GM18519 (cell line): ENCODE measurements at regions not wholly inside any gene's neighbourhood (a gene's known extent, or its start where the extent isn't known, plus 50 kb on each side); places are given as distances from the start of the nearest gene placed in this dataset.

Experiments
- ATAC-seq: cut with Tn5 transposase; IDR thresholded peaks from one replicate; pipeline ENCODE4 v1.9.1; 2021; ENCODE audit warnings: mild to moderate bottlenecking, moderate library complexity; ENCODE audit not compliant: unreplicated experiment, low FRiP score

DNA sequence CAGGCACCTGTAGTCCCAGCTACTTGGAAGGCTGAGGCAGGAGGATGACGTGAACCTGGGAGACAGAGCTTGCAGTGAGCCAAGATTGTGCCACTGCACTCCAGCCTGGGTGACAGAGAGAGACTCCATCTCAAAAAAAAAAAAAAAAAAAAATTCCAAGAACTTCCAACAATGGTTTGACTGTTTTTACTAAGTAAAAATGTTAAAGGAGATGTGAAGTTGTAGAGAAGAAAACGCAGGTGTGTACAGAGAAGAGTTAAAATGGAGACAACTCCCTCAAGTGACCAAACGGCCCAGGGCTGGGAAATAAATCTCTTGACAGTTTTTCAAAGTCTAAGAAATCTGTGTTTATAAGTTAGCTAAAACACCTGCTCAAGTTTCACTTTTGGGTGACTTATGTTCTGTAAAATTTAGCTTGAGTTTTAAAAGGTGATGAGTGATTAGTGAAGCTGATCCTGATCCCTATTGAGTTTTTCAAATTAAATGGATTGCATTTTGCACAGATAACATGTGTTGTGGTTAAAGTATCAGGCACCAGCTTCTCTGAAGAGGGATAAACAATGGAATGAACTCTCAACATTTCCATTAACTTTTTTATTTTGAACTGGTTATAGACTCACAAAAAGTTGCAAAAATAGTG is 255.2 kb upstream of the CD180 start:
- no peak for ATAC-seq

DNA sequence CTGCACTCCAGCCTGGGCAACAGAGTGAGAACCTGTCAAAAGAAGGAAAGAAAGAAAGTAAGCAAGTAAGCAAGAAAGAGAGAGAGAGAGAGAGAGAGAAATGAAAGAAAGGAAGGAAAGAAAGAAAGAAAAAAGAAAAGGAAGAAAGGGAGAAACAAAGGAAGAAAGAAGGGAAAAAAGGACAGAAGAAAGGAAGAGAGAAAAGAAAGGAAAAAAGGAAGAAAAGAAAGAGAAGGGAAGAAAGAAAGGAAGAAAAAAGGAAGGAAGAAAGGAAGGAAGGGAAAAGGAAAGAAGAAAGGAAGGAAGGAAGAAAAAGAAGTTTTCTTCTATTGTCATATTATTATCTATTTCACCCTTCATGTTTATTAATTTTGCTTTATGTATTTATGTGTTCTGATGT is 251.1 kb upstream of the CD180 start:
- ATAC-seq: no peak

DNA sequence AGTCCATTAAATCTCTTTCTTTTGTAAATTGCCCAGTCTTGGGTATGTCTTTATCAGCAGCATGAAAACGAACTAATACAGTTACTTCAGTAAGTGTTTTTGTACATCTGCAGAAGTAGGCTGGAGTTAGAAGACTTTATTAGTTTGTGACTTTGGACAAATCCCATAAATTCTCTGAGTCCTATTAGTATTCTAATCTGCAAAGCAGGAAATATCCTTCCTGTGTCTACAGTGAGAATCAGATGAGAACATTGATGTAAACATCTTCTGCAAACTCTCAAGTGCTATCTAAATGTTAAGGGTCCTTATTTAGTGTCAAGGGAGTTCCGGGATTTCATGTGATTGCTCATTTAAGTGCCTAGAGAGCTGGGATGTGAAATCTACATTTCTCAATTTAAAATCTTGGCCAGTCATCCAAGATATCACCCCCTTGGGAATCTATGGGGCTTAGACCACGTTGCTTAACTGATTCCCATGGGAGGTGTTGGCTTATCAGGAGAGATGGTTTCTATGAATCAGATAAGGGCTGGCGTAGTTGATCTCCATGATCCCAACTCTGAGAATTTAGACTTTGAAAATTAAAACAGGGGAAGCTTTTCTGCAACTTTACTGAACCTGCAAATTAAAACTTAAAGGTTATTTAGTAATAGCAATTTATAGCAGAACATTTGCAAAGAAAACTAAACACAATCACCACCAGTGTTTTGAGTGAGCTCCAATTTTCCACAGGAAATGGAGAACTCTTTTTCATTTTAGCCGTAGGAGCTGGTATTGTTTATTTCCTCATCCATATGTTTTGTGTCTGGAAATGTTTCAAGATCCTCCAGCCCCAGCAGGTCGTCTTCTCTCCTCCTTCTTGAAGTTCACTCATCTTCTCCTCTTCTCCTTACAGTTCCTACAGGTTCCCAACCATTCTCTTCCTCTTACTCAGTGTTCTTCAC is 241.6 kb upstream of the CD180 start:
- ATAC-seq: no peak

DNA sequence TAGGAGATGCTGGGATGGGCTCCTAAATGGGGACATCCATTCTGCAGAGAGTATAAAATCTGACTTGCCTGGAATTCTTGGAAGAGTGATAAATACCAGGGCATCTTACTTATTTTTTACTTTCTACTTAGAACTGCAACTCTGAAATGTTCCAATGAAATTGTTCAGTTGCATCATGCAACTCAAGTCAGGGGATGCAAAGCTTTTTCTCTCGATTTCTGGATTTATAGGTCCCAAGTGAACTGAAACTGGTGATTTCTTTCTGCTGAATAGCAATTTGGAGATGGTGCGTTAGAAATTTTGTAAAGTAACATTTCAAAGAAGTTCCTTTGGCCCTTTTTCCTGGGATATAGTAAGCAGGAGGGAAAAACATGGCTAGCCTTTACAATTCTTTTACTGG is 238.4 kb upstream of the CD180 start:
- no peak for ATAC-seq

DNA sequence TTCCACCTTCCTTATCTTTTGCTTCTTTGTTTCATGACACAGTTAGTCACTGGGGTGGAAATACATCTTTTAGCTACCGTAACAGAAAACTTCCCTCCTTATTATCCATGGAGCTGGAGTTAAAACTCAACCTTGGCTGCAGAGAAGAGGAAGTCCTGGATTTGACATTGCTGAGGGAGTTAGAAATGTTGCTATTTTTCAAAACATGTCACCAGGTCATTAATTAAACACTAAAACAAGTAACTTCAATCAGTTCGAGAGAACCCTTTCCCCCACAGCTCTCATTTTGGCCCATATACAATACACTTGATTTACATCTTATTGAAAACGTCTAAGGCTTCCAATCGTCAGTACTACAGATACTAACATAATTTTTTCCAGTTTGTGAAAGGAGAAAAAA is 237.9 kb upstream of the CD180 start:
- ATAC-seq: no peak

DNA sequence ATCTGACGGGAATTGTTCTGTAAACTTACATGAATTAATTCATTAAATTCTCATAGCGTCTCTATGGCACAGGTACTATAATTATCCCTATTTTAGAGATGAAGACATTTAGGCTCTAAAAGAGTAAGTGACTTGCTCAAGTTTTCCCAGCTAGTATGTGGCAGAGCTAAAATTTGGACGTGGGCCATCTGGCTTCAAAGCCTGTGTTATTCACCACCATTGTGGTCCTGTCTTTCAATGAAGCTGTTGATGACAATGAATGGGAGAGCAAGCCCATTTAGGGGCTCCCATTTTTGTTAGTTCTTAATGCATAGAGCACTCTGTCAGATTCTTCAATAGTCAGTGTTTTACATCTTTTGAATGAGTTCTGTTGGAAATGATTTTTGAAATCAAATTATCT is 236.0 kb upstream of the CD180 start:
- ATAC-seq: no peak

DNA sequence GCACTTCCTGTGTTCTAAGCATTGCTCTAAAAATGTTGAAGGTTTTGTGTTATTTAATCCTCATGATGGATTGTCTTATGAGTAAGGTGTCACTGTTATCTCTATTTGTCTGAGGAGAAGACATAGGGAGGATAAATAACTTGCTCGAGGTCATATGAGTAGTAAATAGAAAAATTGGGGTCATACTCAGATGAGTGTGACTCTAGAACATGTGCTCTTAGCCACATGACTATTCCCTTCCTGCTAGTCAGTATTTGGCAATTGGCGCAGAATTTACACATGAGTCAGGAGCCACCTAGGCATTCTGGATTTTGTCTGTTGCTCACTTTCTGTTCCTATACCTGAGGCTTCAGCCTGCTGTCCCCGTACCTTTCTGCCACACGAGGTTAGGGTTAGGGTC is 234.6 kb upstream of the CD180 start:
- ATAC-seq: no peak

DNA sequence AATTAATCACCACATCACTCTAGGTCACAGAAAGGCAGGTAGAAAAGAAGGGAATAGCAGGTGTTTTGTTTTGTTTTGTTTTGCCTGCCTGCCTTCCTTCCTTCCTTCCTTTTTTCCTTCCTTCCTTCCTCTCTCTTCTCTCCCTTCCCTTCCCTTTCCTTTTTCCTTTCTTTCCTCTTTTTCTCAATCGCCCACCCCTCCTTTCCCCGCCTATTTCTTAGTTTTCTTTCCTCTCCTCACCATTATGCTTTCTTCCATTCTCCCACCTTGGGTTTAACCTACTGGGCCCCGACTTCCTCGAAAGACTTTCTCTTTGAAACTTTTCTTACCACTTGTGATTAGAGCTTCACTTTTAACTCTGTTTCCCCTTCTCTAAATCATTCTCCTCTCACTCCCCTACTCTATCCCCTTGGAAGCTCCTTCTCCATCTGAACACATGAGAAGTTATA is 231.3 kb upstream of the CD180 start:
- ATAC-seq: no peak

DNA sequence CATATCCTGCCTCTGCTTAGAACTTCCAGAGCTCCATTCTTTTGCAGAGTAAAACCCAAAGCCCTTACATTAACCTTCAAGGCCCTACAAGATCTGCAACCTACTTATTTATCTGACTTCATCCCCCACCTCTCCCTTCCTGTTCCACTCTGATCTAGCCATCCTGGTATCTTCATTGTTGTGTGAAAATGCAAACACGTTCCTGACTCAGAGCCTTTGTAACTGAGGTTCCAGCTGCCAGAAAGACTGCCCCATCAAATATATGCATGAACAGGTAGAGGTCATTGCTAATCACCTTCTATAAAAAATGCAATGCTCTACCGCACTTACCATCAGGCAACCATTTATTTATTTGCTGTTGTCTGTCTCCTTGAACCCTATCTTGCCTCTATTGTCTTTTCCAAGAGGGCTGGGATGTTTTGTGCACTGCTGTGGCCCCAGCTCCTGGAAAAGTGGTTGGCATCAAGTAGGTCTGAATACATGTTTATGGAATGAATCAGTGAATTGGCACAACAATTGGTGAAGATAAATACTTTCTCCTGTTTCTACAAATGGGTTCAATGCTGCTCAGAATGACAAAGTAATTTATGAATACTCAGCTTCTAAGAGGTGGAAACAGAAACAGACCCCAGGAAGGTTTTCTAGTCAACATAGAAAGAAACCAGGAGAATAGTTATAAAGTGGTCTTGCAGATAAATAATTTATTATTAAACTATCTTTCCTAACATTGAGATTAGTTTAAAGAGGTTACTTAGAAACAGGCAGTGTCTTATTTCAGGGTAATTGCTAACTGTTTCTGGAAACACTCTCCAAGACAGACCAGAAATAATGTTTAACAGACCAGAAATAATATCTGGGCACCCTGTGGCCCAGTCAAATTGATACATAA is 230.6 kb upstream of the CD180 start:
- no peak for ATAC-seq

DNA sequence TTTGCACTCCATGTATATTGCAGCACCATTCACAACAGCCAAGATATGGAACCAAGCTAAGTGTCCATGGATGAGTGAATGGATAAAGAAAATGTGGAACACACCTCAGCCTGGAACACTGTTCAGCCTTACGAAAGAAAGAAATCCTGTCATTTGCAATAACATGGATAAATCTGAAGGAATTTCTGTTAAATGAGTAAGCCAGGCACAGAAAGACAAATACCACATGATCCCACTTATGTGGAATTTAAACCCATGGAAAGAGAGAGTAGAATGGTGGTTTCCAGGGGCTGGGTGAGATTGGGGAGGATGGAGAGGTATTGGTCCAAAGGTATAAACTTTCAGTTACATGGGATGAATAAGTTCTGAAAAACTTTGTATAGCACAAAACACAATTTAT is 228.9 kb upstream of the CD180 start:
- ATAC-seq: no peak

DNA sequence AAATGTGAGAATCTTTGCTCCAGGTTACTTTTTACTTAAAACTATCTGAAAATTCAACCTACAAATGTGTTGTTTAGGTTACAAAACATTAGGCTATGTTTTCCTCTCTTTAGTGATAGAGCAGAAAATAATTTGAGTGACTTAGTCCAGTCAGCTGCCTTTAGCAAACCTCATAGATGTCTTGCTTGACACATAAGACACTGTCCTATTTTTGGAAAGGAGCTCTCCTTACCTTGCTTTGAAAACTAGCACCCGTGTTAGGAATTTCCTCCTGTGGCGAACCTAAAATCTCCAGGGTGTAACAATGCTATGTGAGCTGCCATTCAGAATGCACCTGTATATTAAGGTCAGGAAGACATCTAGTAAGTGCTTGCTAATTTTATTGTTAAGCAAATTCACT is 221.2 kb upstream of the CD180 start:
- no peak for ATAC-seq

DNA sequence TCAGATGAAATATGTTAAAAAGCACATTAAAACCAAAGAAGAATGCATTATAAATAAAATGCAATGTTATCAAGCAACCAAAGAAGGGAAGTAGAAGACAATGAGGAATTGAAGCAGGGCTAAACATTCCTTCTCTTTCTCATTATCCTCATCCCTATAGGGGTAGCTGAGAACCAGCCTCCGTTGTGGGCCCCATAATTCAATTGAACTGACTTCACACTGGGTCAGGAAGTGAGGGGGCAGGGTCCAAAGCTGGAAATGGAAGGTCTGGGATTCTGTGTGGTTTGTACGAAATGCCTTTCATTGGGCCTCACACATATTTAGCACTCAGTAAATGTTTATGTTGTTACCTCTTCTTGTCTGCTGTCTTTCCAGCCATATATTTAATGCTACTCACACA is 220.4 kb upstream of the CD180 start:
- ATAC-seq: no peak

DNA sequence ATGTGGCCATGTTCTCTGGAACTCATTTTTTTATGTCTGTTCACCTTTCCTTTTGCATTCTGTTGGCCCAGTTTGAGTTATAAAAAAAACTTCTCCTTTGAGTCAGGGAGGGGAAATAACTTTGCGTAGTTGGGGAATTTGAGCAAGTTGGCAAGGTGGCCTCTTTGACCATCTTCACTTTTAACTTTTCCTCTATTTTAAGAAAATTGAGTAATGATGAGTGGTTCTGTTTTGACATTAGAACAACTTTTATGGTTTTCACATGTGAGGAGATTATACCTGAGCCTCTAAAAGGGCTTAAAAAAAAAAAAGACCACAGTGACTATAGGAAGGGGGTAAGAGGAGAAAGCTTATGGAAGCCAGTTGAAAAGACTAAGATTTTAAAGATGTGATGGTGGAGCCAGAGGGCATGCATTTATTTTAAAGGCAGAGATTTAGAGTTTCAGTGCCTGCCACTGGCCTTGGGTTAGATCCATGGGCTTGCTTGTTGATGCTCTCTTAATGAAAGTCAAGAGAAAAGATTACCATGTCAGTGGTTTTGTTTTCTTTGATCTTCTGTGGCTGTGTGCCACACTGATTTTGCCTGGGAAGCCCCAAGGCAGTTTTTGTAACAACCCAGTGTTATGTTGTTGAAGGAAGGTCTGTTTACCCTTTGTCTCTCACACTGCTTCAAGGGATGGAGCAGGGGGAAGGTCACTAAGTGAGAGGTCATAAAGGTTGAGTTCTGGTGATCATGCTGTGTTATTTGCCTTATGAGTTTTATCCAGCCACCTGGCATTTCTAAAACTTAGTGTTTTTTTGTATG is 219.7 kb upstream of the CD180 start:
- ATAC-seq: no peak

DNA sequence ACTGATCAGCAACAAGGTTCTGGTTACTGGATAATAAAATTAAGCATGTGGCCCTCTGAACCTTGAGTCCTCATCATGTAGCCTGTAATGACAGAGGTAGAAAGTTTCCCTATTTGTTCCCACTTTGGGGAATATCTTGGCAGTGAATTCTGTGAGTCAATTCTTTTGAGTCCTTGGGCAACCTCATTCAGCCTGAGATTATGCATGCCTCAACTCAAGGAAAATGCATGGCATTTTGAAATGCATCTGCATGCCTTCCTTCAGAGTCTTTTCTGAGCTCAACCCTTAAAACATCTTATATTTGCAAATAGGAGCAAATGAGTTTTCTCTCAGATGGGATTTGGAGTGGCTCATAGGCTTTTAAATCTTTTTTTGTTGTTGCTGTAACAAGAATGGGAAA is 218.1 kb upstream of the CD180 start:
- no peak for ATAC-seq

DNA sequence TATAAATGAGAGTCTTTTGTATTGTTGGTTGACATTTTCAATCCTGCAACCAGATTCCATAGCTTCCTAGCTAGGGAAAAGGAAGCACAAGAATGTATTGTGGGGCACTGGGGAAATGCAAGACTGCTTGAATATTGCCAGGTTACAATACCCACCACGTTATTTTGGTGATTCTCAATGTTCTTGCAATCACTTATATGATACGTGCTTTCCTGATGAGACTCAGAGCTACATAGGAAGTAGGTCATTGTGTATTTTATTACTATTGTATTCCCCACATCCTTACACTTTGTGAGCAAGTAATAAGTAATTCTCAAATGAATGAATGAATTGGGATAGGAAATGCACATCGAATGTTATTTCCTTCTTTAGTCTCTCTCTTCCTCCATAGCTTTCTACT is 217.1 kb upstream of the CD180 start:
- no peak for ATAC-seq

DNA sequence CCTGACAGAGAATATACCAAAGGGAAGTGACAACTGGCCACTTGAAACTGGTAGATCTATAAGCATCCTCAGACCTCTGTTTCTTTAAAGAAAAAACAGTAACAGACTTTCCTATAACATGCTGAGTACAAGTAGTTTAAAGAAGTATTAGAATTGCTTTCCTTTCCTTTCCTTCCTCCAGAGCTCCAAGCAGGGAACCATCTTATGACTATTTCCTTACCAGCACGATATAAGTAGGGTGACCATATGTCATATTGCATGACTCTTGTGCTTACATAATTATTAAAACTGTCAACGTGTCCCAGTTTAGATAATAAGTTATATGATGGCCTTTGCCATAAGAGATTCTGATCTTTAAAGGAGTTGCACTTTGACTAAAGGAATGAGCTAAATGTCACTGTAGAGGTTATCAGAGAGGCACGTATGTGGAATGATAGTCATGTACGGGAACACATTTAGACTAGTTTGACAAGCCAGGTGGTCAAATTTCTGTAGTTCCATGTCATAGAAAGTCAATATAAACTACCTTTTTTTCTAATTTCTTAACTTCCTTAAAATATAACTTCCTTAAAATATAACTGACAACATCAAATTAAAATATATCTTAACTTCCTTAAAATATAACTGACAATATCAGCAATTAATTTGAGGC is 212.7 kb upstream of the CD180 start:
- ATAC-seq: no peak

DNA sequence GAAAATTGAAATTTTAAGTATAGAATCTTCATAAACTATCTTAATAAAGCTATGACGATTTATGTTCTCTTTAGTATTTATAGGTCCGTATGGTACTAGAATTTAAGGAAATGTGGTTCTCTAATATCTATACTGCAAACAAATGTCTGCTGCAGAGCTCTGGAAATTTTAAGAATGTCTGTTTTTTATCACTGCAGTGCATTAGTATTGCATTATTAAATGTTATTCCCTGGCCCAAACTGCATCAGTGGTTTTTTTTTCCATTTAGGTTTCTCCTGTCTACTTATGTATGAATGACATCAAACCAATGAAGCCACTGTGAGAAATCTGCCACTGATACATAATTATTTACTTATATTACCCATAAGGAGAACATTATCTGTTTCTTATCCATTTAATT is 211.4 kb upstream of the CD180 start:
- no peak for ATAC-seq

DNA sequence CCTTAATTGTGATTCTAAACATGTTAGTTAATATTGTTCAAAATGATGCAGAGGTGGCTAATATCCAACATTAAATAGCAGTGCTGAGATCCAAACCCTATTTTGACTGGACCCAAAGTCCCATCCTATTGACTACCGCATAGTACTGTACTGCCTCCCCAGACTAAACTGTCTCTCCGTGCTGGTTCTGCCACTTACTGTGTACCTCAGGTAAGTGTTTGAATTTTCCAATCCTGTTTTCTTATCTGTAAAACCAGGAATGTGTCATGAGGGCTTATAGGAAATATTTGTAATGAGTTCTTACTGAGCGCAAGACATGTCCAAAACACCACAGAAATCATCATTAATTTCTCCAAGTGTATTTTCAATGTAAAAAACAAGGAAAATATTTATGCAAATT is 209.2 kb upstream of the CD180 start:
- ATAC-seq: no peak

DNA sequence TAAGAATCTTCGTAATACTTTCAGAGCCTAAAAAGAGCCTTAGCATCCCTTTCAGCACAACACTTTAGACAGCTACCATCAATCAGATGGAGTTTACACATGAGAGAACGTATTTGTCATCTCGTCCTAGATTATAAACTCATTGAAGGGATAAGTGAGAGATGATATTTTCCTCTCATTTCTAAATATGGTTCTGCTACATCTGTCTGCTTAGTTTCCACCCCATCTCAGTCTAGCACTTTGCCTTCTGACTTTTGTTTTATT is 208.4 kb upstream of the CD180 start:
- ATAC-seq: no peak
